Stimulated activated CD8-positive, alpha-beta memory T cell treated with anti-CD3 and anti-CD28 coated beads, Interleukin-7, amount 100 ng/mL, for 24 hours (primary cell): ENCODE measurements at regions not wholly inside any gene's neighbourhood (a gene's known extent, or its start where the extent isn't known, plus 50 kb on each side); places are given as distances from the start of the nearest gene placed in this dataset.

Experiments
- DNase-seq: peaks from one replicate; pipeline ENCODE4 v3.0.0-alpha.2; 2020; ENCODE audit warnings: low read depth

DNA sequence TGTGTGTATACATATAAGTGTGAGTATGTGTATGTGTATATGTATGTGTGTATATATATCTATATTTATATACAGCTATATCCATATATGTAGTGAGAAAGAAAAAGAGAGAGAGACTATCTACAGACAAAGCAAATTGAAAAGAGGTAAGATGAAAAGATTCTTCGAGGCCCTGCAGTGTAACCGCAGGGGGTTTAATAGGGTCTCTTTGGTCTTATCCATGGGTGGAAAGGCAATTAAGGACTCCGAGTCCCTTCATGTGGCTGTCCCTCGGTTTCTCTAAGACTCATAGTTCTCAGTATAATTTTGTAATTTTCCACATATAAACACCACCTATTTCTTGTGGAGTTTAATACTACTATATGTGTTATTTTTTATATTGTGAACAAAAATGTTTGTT, 50.6 kb upstream of the JAZF1 start:
- DNase-seq, result no peak

DNA sequence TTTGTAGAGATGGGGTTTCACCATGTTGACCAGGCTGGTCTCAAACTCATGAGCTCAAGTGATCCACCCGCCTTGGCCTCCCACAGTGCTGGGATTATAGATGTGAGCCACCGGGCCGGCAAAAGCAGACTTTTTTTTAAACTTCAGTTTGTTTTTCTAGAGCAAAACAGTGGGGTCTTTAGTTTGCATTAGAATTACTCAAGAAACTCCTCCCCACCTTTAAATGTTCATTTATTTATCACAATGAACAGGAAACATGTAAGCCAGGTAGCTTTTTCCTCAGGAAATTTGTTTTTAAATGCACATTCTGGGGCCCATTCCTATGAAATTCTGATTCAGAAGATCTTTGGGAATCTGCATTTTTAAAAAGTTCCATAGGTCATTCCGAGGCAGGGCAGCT, 56.0 kb upstream of the JAZF1 start:
- DNase-seq, result no peak

DNA sequence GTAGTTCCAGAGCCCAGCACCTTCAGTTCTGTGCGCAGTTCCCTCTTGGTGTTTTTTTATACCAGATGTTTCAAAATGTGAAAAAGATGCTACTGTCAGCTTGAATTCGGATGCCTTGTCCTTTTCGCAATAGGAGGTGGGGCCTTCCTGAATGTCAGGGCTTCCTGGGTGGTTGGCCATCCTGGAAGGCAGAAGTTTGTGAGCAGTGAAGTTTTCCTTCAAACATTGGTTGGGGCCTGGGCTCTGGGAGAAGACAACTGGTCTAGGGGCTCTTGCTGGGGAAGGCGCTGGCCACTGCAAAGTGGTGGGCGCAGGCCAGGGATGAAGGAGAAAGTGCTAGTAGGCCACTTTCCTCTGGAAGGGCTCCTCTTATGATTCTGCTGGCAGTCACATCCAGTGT, 56.8 kb upstream of the JAZF1 start:
- DNase-seq, result no peak

GRCh38 chr7:28239823-28240204, 59.2 kb upstream of the JAZF1 start:
- DNase-seq, result no peak

DNA sequence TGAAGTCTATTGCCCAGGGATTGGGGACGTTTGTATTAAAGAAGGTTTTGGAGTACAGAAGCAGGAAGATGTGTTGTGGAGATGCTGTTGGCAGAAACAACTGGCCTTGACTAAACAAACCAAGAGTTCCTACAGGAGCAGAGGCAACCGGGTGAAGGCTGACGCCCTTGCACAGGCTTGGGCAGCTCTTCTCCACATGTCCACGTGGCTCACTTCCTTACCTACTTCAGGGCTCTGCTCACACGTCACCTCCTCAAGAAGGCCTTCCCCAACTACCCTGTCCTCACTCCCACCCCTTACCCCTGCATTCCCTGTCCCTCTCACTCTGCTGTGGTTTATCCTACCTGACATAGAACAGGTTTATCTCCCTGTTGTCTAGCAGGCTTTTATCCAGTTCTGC, 59.9 kb upstream of the JAZF1 start:
- DNase-seq, result no peak

GRCh38 chr7:28243861-28244260, 63.3 kb upstream of the JAZF1 start:
- no peak for DNase-seq

- DNase-seq, result no peak
Observed at GRCh38 chr7:28245123-28245878, 64.7 kb upstream of the JAZF1 start.

- no peak for DNase-seq
Observed at GRCh38 chr7:28246921-28247461, 66.4 kb upstream of the JAZF1 start.

DNA sequence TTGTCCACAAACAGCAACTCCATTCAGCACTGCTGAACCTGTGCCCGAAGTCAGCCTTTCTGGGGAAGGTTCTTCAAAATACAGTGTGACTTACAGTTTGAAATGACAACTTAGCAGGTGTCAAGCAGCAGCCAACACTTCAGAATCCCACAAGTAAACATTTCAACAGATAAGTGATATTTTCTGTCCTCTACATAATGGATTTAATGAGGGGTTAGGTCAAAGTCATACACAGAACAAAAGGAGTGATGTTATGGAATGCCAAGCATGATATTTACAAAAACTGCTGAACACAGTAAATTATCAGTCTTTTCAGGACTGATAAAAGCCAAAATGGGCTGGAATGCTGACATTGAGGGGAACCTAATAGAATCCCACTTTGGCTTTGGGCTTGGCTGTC, 77.6 kb upstream of the JAZF1 start:
- no peak for DNase-seq

DNA sequence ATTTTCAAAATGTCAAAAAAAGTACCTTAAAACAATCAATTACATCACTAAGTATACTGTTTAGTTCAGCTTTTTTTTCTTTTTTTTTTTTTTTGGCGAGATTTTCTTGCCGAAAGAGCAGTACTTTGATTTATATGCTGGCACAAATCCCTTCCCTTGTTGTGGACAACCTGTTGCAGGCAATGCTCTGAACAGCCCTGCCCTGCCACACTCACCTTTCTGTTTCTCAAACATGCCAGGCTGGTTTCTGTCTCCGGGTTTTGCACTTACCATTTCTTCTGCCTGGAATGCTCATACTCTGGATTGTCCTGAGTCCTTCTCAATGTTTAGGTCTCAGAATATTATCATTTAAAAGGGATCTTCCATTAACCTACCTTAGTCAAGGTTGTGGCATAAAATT, 80.4 kb upstream of the JAZF1 start:
- no peak for DNase-seq

GRCh38 chr7:28263622-28264271, 83.2 kb upstream of the JAZF1 start:
- DNase-seq, result no peak

- DNase-seq, result no peak
Observed at GRCh38 chr7:28266402-28266801, 85.8 kb upstream of the JAZF1 start.

- DNase-seq, result no peak
Observed at GRCh38 chr7:28267012-28267411, 86.4 kb upstream of the JAZF1 start.

DNA sequence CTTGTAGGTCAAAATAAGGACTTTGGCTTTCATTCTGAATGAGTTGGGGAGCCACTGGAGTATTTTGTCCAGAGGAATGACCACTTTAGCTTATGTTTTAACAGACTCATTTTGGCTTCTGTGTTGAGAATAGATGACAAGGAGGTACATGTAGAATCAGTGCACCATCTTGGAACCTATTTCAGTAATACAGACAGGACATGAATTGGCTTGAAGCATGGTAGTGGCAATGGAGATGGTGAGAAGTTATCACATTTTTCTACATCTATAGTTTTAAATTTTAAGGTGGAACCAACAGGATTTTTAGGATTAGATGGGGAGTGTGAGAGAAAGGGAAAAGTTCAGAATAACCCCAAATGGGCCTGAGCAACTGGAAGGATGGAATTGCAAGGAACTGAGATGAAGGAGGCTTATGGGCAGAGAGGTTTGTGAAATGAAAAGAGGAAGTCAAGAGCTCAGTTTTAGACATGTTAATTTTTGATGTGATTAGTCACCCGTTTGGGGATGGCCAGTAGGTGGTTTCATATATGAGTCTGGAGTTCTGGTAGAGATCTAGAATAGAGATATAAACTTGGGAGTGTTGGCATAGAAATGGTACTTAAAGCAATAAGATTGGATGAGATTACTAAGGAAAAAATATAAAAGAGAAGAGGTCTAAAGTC, 89.2 kb upstream of the JAZF1 start:
- DNase-seq, result no peak

- no peak for DNase-seq
Observed at GRCh38 chr7:28270536-28270935, 89.9 kb upstream of the JAZF1 start.

DNA sequence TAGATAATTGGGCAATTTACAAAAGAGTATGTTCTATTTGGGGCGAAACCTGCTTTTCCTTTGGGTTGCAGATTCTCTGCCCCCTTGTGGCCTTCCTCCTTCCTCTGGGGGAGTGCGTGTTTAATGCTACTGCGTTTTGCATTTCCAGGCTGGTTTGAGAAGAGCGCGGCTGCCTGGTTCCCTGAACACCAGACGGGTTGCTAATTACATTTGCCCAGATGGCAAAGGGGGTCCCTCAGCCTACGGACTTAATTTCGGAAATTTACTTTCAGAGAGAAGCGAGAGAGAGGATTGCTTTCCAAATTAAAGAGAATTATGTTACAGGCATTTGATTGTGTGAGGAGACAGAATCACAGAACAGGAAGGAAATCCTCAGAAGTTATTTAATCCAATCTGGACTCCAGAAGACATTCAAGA, 91.9 kb upstream of the JAZF1 start:
- DNase-seq, result no peak

DNA sequence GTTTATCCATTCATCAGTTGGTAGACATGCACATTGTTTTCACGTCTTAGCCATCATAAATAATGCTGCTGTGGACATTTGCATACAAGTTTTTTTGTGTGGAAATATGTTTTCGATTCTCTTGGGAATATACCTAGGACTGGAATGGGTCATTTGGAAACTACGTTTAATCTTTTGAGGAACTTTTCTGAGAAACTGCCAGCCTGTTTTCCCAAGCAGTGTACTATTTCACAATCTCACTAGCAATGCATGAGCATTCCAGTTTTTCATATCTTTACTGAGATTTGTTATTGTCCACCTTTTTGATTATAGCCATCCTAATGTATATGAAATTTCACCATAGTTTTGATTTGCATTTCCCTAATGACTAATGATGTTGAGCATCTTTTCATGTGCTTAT, 95.7 kb upstream of the JAZF1 start:
- no peak for DNase-seq

DNA sequence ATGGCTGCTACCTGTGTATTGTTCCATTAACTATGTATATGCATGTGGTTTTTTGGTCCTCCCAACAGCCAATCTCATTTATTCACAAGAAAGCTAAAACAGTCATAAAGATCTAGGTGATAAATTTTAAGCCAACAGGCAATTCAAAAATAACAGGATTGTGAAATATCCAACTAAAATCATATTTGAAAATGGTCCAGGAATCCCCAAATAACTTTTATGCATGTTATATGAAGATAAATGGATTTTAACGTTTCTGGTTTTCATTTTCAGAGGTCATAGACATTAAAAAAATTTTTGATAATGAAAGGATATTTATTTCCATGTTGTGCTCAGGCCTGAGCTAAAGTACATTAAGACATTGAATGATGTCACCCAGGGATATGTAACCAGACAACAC, 96.8 kb upstream of the JAZF1 start:
- DNase-seq, result no peak

GRCh38 chr7:28277958-28278357, 97.4 kb upstream of the JAZF1 start:
- DNase-seq, result no peak

DNA sequence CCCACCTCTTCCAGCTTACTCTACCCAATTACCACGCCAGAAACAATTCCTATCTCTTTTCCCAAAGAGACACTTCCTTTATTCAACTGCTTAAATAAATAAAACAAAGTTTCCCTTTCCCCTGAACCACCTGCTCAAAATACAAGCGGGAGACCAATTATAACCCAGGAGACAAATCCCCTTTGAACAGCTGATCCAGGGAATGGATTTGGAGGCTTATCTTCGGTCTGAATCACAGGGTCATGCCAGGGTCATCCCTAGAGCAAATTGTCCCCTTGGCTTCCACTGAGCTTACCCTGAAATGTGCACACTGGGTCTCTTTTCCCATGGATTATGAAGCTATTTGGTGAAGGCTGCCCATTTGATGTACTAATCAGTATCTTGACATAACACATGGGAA, 99.9 kb upstream of the JAZF1 start:
- no peak for DNase-seq

DNA sequence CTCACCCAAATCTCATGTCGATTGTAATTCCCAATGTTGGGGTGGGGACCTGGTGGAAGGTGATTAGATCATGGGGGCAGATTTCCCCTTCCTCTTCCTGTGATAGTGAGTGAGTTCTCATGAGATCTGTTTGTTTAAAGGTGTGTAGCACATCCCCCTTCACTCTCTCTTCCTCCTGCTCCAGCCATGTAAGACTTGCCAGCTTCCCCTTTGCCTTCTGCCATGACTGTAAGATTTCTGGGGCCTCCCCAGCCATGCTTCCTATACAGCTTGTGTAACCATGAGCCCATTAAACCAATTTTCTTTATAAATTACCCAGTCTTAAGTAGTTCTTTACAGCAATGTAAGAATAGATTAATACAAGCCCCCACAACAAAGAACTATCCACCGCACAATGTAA, 109.9 kb upstream of the JAZF1 start:
- no peak for DNase-seq

- no peak for DNase-seq
Observed at GRCh38 chr7:28291559-28291958, 111.0 kb upstream of the JAZF1 start.

GRCh38 chr7:28292834-28293526, 112.4 kb upstream of the JAZF1 start:
- no peak for DNase-seq
